ENCODE measurements at regions not wholly inside any gene's neighbourhood (a gene's known extent, or its start where the extent isn't known, plus 50 kb on each side); places are given as distances from the start of the nearest gene placed in this dataset.

GRCh38 chr4:1561286-1561990, 122.7 kb downstream of the FAM53A start:
- POLR2A ChIA-PET = no interaction called here
- DNase-seq (ENCODE audit: low read depth, low spot score) = no peak
- no peaks in the 10 kb centered on the region for H3K9me1 ChIP-seq (replicated peaks; ENCODE audit: control insufficient read depth, extremely low read depth, insufficient read depth, low read length)
- no peak for FAIRE-seq
- H3K27me3 ChIP-seq (ENCODE audit: control insufficient read depth in 2 of 2, insufficient read depth in 2 of 2, low read length in 2 of 2) = no peaks in the 10 kb centered on the region
- intact Hi-C loops (cut with micrococcal nuclease) = no loop called here
- CTCF ChIA-PET = no interaction called here
- H3K36me3 ChIP-seq (ENCODE audit: control insufficient read depth in 2 of 2, extremely low read depth in 1 of 2, insufficient read depth in 2 of 2, low read length in 2 of 2) = no peaks in the 10 kb centered on the region
- H3K79me2 ChIP-seq (ENCODE audit: control insufficient read depth, insufficient read depth, low read length) = no peaks in the 10 kb centered on the region
- H3K27ac ChIP-seq (ENCODE audit: insufficient read depth, low read depth, low read length) = no peak overlapping the region
- no peak overlapping the region for H2AFZ ChIP-seq (ENCODE audit: low read depth, low read length)
- no peak for TF ChIP-seq MYC (IDR thresholded peaks at IDR 0.05; ENCODE audit: low read depth, low read length)
- TF ChIP-seq GATA2 (IDR thresholded peaks at IDR 0.05; ENCODE audit: insufficient read depth, insufficient read length, low read depth, low read length) = no peak
- TF ChIP-seq FOS (IDR thresholded peaks at IDR 0.05; ENCODE audit: borderline replicate concordance, insufficient read depth, low read length) = no peak
- TF ChIP-seq MAX (IDR thresholded peaks at IDR 0.05; ENCODE audit: insufficient read depth, insufficient read length) = no peak
- no peak for TF ChIP-seq POLR2A (IDR thresholded peaks at IDR 0.05; ENCODE audit: low read depth, low read length)
- no peak for TF ChIP-seq EZH2 (IDR thresholded peaks at IDR 0.05; ENCODE audit: borderline replicate concordance, low read depth, low read length, severe bottlenecking)
- no peak for TF ChIP-seq JUN (IDR thresholded peaks at IDR 0.05; ENCODE audit: borderline replicate concordance, insufficient read depth, insufficient read length, low read depth)
- TF ChIP-seq CTCF (IDR thresholded peaks at IDR 0.05; ENCODE audit: extremely low read depth in 1 of 2, insufficient read depth in 1 of 2, low read depth in 1 of 2, low read length in 2 of 2) = no peak
- no peak for TF ChIP-seq POLR2AphosphoS5 (IDR thresholded peaks at IDR 0.05; ENCODE audit: insufficient read depth, low read depth, low read length)
- dilution Hi-C loops (cut with MboI; ENCODE audit: extremely low pct_ligation_motif_present, low sequenced_read_pairs) = no loop called here
- no peak overlapping the region for H3K9ac ChIP-seq (replicated peaks; ENCODE audit: extremely low read depth, insufficient read depth, low read length)
- H3K4me2 ChIP-seq (ENCODE audit: insufficient read depth, low read length) = no peak overlapping the region
- no peak overlapping the region for H3K4me3 ChIP-seq (replicated peaks in 1 of 3; ENCODE audit: insufficient read depth in 1 of 3, low read depth in 1 of 3, low read length in 3 of 3)
- H4K20me1 ChIP-seq (replicated peaks; ENCODE audit: control insufficient read depth, extremely low read depth, insufficient read depth, low read length) = no peaks in the 10 kb centered on the region
- BruUV-seq (replicated peaks) = no TSS peak
- H3K4me1 ChIP-seq (ENCODE audit: control insufficient read depth, extremely low read depth, insufficient read depth, low read length) = no peaks in the 10 kb centered on the region
- H3K9me3 ChIP-seq (replicated peaks; ENCODE audit: control insufficient read depth, insufficient read depth, low read length) = no peaks in the 10 kb centered on the region

Measured in endothelial cell of umbilical vein (primary cell).